Stimulated activated CD4-positive, alpha-beta T cell treated with anti-CD3 and anti-CD28 coated beads, Interleukin-1b, Interleukin-23, amount 100 ng/mL, for 48 hours (primary cell): ENCODE measurements at regions not wholly inside any gene's neighbourhood (a gene's known extent, or its start where the extent isn't known, plus 50 kb on each side); places are given as distances from the start of the nearest gene placed in this dataset.

ENCODE experiments used
- DNase-seq: peaks from one replicate; pipeline ENCODE4 v3.0.0-alpha.2; 2020

GRCh38 chr1:42033629-42034028 lies 114.9 kb upstream of the HIVEP3 start:
- no peak for DNase-seq

DNA sequence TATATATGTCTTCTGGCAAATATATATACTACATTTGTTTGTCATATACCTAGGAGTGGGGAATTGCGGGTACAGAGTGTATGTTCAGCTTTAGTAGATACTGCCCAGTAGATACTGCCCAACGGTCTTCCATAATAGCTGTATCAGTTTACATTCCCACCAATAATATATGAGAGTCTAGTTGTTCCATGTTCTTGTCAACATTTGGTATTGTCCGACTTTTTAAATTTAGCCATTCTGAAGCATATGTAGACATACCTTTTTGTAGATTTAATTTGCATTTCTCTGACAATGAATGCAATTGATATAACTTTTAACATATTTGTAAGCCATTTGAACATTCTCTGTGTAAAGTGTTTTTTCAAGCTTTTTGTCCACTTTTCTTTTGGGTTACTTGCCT lies 99.0 kb upstream of the HIVEP3 start:
- DNase-seq, result no peak

- DNase-seq, result no peak
Observed at GRCh38 chr1:42017259-42017658, 98.5 kb upstream of the HIVEP3 start.

DNA sequence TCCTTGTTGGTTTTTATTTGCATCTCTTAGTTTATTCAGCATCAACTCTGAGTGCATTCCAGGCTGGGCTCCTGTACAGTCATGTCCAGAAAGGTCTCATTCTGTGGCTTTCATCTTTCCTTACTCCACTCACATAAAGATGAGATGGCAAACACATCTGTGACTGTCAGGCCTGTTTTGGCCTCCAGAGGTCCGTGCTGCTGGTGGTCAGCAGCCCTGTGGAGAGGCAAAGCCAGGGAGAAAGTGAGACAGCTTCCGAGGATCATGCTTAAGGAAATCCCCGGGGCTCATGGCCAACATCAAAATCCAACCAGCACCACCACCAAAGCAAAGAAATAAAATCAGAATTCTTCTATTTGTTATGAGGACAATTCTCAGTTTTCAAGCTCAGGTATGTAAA lies 96.1 kb upstream of the HIVEP3 start:
- DNase-seq, result no peak

GRCh38 chr1:42013881-42014470 lies 95.3 kb upstream of the HIVEP3 start:
- DNase-seq, result no peak

- no peak for DNase-seq
Observed at GRCh38 chr1:42012852-42013251, 94.1 kb upstream of the HIVEP3 start.

DNA sequence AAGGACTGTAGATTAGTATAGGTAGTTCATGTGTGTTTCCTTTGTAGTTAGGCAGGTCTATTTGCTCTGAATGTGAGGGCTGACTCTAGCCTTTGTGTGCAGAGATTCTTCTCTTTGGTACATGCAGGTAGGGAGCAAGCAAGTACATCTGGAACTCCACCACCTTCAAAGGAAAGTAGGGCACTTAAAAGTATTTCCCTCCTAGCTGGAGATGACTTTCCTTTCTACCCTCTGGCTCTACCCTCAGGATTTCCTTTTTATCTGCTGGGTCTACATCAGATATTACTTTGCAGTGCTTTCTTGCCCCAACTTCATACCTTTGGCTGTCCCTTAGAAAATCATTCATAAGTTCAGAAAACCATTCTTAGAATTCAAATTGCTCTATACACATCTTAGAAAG lies 91.7 kb upstream of the HIVEP3 start:
- no peak for DNase-seq

DNA sequence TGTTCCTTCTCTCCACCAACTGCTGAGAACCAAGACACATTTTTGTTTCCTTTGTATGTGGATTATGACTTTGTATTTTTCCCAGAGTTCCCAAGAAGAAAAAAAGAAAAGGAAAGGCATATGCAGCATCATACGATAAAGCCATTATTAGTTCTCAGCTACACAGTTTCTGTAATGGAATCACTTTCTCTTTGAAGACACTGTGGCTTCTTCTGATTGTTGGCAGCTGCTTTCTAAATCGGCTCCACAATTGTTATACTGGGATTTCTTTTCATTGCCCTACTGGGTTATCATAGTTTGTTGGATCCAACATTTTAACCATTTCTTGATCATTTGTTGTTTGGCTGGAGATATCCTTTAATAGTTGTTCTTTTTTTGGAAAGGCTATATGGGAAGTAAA lies 89.5 kb upstream of the HIVEP3 start:
- DNase-seq, result no peak

DNA sequence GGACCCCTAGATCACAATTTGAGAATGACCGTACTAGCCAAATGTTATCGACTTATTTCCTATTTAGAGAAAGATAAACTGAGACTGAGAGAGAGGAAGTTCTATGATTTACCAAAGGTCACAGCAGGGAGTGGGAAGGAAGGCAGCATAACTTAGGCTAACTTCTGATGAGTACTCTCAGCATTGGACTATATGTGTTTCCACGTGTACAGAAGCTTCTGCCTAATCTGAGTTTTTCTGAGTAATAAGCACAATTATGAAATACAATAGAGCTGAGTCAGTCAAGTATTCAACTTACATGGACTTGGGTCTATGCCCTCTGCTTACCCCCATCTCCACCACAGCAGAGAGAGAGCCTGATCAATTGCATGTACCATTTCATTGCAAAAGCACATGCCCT lies 88.1 kb upstream of the HIVEP3 start:
- DNase-seq, result no peak

- no peak for DNase-seq
Observed at GRCh38 chr1:42006093-42006492, 87.4 kb upstream of the HIVEP3 start.

DNA sequence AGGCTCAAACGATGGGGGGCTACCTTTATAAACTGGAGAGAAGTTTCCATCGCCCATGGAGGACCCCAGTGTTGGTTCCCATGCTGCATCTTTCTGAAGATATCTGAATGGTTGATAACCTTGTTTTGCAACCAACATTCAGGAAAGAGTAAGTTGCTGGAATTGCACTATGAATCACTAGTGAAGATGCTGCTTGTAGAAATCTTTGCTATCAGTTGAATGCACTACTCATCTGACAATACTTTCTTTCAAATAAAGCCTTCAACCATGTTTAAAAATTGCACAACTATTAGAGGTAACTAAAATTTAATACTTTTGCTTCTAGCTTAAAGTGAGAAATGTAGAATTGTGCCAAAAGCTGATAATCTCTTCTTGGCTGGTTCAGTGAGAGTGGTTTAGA lies 86.8 kb upstream of the HIVEP3 start:
- no peak for DNase-seq

- no peak for DNase-seq
Observed at GRCh38 chr1:42004860-42005259, 86.1 kb upstream of the HIVEP3 start.

GRCh38 chr1:42004322-42004721 lies 85.6 kb upstream of the HIVEP3 start:
- DNase-seq, result no peak

DNA sequence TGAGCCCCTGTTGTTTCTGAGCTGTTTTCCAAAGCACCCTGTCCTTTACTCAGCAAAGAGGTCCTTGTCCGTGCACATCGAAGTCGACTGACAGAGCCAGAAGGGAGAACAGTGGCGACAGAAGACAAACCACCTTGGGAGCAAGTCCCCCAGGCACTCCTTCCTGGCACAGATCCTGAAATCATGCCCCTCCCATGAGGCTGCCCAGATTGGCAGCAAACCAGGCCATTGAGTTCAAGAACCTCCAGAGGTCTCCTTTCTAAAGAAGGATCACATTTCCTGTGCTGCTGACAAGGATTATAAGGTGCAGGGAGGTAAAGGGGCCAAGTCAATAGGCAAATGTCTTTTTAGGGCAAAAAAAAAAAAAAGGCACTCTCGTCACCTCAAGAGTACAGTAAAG lies 84.7 kb upstream of the HIVEP3 start:
- no peak for DNase-seq

GRCh38 chr1:42002220-42002619 lies 83.5 kb upstream of the HIVEP3 start:
- DNase-seq, result no peak

DNA sequence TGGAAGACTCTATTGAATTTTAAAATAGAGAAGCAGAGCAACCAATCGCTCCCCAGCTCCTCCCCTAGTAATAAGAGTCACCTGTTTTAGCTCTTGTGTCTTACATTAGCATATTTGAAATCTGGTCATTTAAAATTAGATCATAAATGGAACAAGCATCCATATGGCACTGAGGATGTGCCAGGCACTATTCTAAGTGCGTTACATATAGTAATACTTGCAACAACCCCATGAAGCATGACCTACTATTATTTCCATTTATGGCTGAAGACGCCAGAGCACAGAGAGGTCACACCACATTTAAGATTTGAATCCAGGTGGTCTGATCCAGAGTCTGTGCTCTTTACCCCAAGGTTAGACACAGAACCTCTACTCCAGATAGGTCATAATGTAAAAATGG lies 82.0 kb upstream of the HIVEP3 start:
- no peak for DNase-seq

DNA sequence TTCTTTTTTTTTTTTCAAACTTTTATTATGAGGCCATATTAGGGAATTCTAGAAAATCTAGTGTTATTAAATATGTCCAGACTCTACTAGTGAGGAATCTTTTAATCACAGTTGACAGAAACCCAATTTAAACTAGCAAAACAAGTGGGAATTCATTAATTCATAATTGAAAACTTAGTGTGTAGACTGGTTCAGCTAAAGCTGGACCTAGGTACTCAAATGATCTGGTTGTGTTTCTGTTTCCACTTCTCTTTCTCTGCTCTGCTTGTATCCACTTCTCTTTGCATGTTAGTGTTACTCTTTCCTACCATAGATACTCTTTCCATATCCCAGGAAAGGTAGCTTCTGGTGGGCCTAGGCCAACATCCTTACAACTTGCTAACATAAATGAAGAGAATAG lies 81.2 kb upstream of the HIVEP3 start:
- DNase-seq, result no peak

GRCh38 chr1:41998250-41998649 lies 79.5 kb upstream of the HIVEP3 start:
- DNase-seq, result no peak

GRCh38 chr1:41997153-41997552 lies 78.4 kb upstream of the HIVEP3 start:
- no peak for DNase-seq

GRCh38 chr1:41995441-41996130 lies 76.9 kb upstream of the HIVEP3 start:
- DNase-seq, result no peak

- DNase-seq, result no peak
Observed at GRCh38 chr1:41994195-41994894, 75.6 kb upstream of the HIVEP3 start.

- no peak for DNase-seq
Observed at GRCh38 chr1:41983451-41983850, 64.7 kb upstream of the HIVEP3 start.

GRCh38 chr1:41981796-41982195 lies 63.1 kb upstream of the HIVEP3 start:
- no peak for DNase-seq

- DNase-seq, result no peak
Observed at GRCh38 chr1:41980827-41981653, 62.3 kb upstream of the HIVEP3 start.
